Astrocyte of the cerebellum (primary cell): ENCODE measurements at regions not wholly inside any gene's neighbourhood (a gene's known extent, or its start where the extent isn't known, plus 50 kb on each side); places are given as distances from the start of the nearest gene placed in this dataset.

Experiments used
- DNase-seq: peaks from one replicate; pipeline ENCODE4 v3.0.0-alpha.2; 2011; ENCODE audit warnings: low read depth
- H3K4me3 ChIP-seq: 2 replicates; pipeline ENCODE4 v1.5.1; 2011; ENCODE audit warnings: mild to moderate bottlenecking, low read depth, low read length, moderate library complexity
- CTCF ChIP-seq: IDR thresholded peaks from 2 replicates; pipeline ENCODE4 v1.5.1; 2012; ENCODE audit warnings: low read length, low read depth, moderate library complexity, mild to moderate bottlenecking; ENCODE audit errors: missing control alignments
- in situ Hi-C: cut with HindIII; loops from 2 replicates; pipeline ENCODE4 v1.10.0; 2017; ENCODE audit warnings: low sequenced_read_pairs

GRCh38 chr3:5055357-5056110 is 66.6 kb upstream of the ARL8B start:
- no peak for TF ChIP-seq CTCF
- in situ Hi-C loops, result no loop called here
- no peak for DNase-seq
- H3K4me3 ChIP-seq, result no peak overlapping the region

- H3K4me3 ChIP-seq, result no peak overlapping the region
- no peak for DNase-seq
- in situ Hi-C loops, result no loop called here
- no peak for TF ChIP-seq CTCF
Observed at GRCh38 chr3:5056111-5056391, 66.0 kb upstream of the ARL8B start.

GRCh38 chr3:5057272-5057671 is 64.8 kb upstream of the ARL8B start:
- no peak overlapping the region for H3K4me3 ChIP-seq
- no peak for TF ChIP-seq CTCF
- in situ Hi-C loops, result no loop called here
- DNase-seq, result no peak

GRCh38 chr3:5057857-5058324 is 64.2 kb upstream of the ARL8B start:
- peak; percentile 64 for TF ChIP-seq CTCF
- H3K4me3 ChIP-seq, result no peak overlapping the region

GRCh38 chr3:5058471-5058951 is 63.6 kb upstream of the ARL8B start:
- H3K4me3 ChIP-seq, result no peak overlapping the region
- TF ChIP-seq CTCF, result no peak
- DNase-seq, result peak; percentile 64
- in situ Hi-C loops, result no loop called here

More at GRCh38 chr3:5057857-5058324, 64.2 kb upstream of the ARL8B start:
- in situ Hi-C loops, result no loop called here
- peak; percentile 79 for DNase-seq

- H3K4me3 ChIP-seq, result no peak overlapping the region
- TF ChIP-seq CTCF, result no peak
- in situ Hi-C loops, result no loop called here
- no peak for DNase-seq
Observed at GRCh38 chr3:5059782-5060181, 62.3 kb upstream of the ARL8B start.

GRCh38 chr3:5061218-5061569 is 60.9 kb upstream of the ARL8B start:
- no peak for TF ChIP-seq CTCF
- in situ Hi-C loops, result no loop called here
- no peak overlapping the region for H3K4me3 ChIP-seq
- DNase-seq, result no peak
